IMR-90 (cell line): ENCODE measurements at regions not wholly inside any gene's neighbourhood (a gene's known extent, or its start where the extent isn't known, plus 50 kb on each side); places are given as distances from the start of the nearest gene placed in this dataset.

Experiments used
- ATAC-seq: fragments of 200-7000 bp; cut with Tn5 transposase; 2 replicates; pipeline ENCODE4 v1.9.1; 2020; ENCODE audit warnings: low read depth, mild to moderate bottlenecking, moderate library complexity
- BruUV-seq: library from RNA; stranded (reverse); fragments of 400-500 nt; replicated peaks from 2 replicates; lab custom pipeline; 2021; lab: Mats Ljungman, UMichigan
- CTCF ChIA-PET: fragments of 300-600 bp; formaldehyde crosslinking; extraction: SDS; loops from one replicate; lab custom pipeline; 2021; ENCODE audit warnings: antibody characterized with exemption; lab: Yijun Ruan, JAX
- POLR2A ChIA-PET: fragments of 300-600 bp; sonication (Branson Sonifier 250); formaldehyde crosslinking; loops from one replicate; lab custom pipeline; 2022; ENCODE audit warnings: antibody characterized with exemption; ENCODE audit not compliant: unreplicated experiment; lab: Charles Lee
- DNase-seq: peaks from one replicate; pipeline ENCODE4 v3.0.0; 2013
- H2AFZ ChIP-seq: replicated peaks from 2 replicates; pipeline ENCODE3; 2013; ENCODE audit warnings: low read length, mild to moderate bottlenecking; ENCODE audit not compliant: poor library complexity
- H2AK5ac ChIP-seq: 2 replicates; pipeline ENCODE4 v1.6.1; 2013; ENCODE audit warnings: low read depth, low read length, inconsistent platforms
- H2AK9ac ChIP-seq: replicated peaks from 2 replicates; pipeline ENCODE3; 2013; ENCODE audit warnings: mild to moderate bottlenecking, low read depth, low read length, moderate library complexity; ENCODE audit not compliant: poor library complexity
- H2BK120ac ChIP-seq: 2 replicates; pipeline ENCODE4 v1.6.1; 2013; ENCODE audit warnings: low read depth, low read length, inconsistent platforms
- H2BK15ac ChIP-seq: 3 replicates; pipeline ENCODE4 v1.6.1; 2013; ENCODE audit warnings: low read depth, low read length, inconsistent platforms
- H2BK20ac ChIP-seq: 2 replicates; pipeline ENCODE4 v1.6.1; 2013; ENCODE audit warnings: low read depth, mild to moderate bottlenecking, inconsistent platforms, low read length, moderate library complexity
- H2BK5ac ChIP-seq: 2 replicates; pipeline ENCODE4 v1.6.1; 2013; ENCODE audit warnings: mild to moderate bottlenecking, low read depth, low read length, inconsistent platforms; ENCODE audit not compliant: poor library complexity, severe bottlenecking
- H3K14ac ChIP-seq: replicated peaks from 2 replicates; pipeline ENCODE4 v1.6.1; 2013; ENCODE audit warnings: low read depth, low read length, inconsistent platforms
- H3K18ac ChIP-seq: 2 replicates; pipeline ENCODE4 v1.6.1; 2013; ENCODE audit warnings: low read depth, low read length, control low read depth
- H3K23ac ChIP-seq: 2 replicates; pipeline ENCODE4 v1.6.1; 2013; ENCODE audit warnings: low read depth, low read length, inconsistent platforms
- H3K27ac ChIP-seq: 2 replicates; pipeline ENCODE4 v1.5.1; 2013; ENCODE audit warnings: mild to moderate bottlenecking, control low read depth, low read length; ENCODE audit not compliant: insufficient read depth
- H3K27me3 ChIP-seq: 2 replicates; pipeline ENCODE4 v1.6.1; 2013; ENCODE audit warnings: low read length; ENCODE audit not compliant: control insufficient read depth, insufficient read depth
- H3K36me3 ChIP-seq: 2 replicates; pipeline ENCODE4 v1.6.1; 2013; ENCODE audit warnings: low read length, mixed read lengths; ENCODE audit not compliant: control insufficient read depth, insufficient read depth
- H3K4ac ChIP-seq: 2 replicates; pipeline ENCODE4 v1.6.1; 2013; ENCODE audit warnings: low read depth, low read length, inconsistent platforms
- H3K4me1 ChIP-seq: 2 replicates; pipeline ENCODE4 v1.6.1; 2013; ENCODE audit warnings: low read length, mixed read lengths; ENCODE audit not compliant: control insufficient read depth, insufficient read depth
- H3K4me2 ChIP-seq: 2 replicates; pipeline ENCODE4 v1.6.1; 2013; ENCODE audit warnings: low read depth, mild to moderate bottlenecking, control low read depth, low read length, moderate library complexity
- H3K4me3 ChIP-seq: 2 replicates; pipeline ENCODE4 v1.5.1; 2013; ENCODE audit warnings: low read depth, mild to moderate bottlenecking, control low read depth, low read length, moderate library complexity; ENCODE audit not compliant: insufficient read depth
- H3K56ac ChIP-seq: 2 replicates; pipeline ENCODE4 v1.6.1; 2013; ENCODE audit warnings: low read length, inconsistent platforms; ENCODE audit not compliant: insufficient read depth; ENCODE audit errors: extremely low read depth
- H3K79me1 ChIP-seq, 2 experiments: 2 replicates each; pipeline ENCODE4 v1.6.1; 2013; ENCODE audit warnings: low read length in 2 of 2, inconsistent platforms in 1 of 2, low read depth in 1 of 2
- H3K9ac ChIP-seq: 2 replicates; pipeline ENCODE4 v1.6.1; 2013; ENCODE audit warnings: low read depth, low read length, control low read depth
- H3K9me1 ChIP-seq: 2 replicates; pipeline ENCODE4 v1.6.1; 2013; ENCODE audit warnings: low read length, inconsistent platforms; ENCODE audit not compliant: insufficient read depth
- H3K9me3 ChIP-seq: 2 replicates; pipeline ENCODE4 v1.6.1; 2013; ENCODE audit warnings: low read length; ENCODE audit not compliant: control insufficient read depth, insufficient read depth
- H4K20me1 ChIP-seq: 2 replicates; pipeline ENCODE4 v1.6.1; 2013; ENCODE audit warnings: low read length, inconsistent platforms; ENCODE audit not compliant: insufficient read depth
- H4K5ac ChIP-seq: 2 replicates; pipeline ENCODE4 v1.6.1; 2013; ENCODE audit warnings: mild to moderate bottlenecking, low read depth, low read length, control low read depth
- H4K8ac ChIP-seq, 2 experiments: 2 replicates each; pipeline ENCODE4 v1.6.1; 2013; ENCODE audit warnings: low read depth in 2 of 2, low read length in 2 of 2, control low read depth in 1 of 2, inconsistent platforms in 1 of 2
- H4K91ac ChIP-seq: 2 replicates; pipeline ENCODE4 v1.6.1; 2013; ENCODE audit warnings: low read depth, low read length, inconsistent platforms; ENCODE audit not compliant: insufficient read depth
- SMC3 ChIP-seq: fragments of 150-350 bp; IDR thresholded peaks from 2 replicates; pipeline ENCODE4 v1.6.1; 2016; ENCODE audit warnings: low read depth, mild to moderate bottlenecking, antibody characterized with exemption, low read length, moderate library complexity
- WGBS, 2 experiments: methylation state at CpG; one replicate each; pipeline versions ENCODE4 v1.1.5 to v1.1.7; 2013; ENCODE audit warnings: missing lambda C conversion rate in 2 of 2; ENCODE audit not compliant: insufficient read length in 1 of 2; ENCODE audit errors: extremely low coverage in 2 of 2; 5-methylcytosine and 5-hydroxymethylcytosine counted together
- dilution Hi-C: fragments of 300-500 bp; cut with HindIII; formaldehyde crosslinking; loops from one replicate; pipeline ENCODE4 v1.14.3; 2018; ENCODE audit warnings: low sequenced_read_pairs; ENCODE audit not compliant: unreplicated experiment
- in situ Hi-C: fragments of 300-500 bp; cut with MboI; formaldehyde crosslinking; loops from 3 replicates; pipeline ENCODE4 v1.14.3; 2019; ENCODE audit warnings: low sequenced_read_pairs, inconsistent platforms, mixed read lengths
- intact Hi-C: fragments of 100-400 bp; cut with micrococcal nuclease; formaldehyde crosslinking; loops from 2 replicates; pipeline ENCODE4 v1.10.0; 2022

GRCh38 chr18:77501266-77501665, 251.6 kb downstream of the GALR1 start:
- TF ChIP-seq SMC3: no peak
- Histone ChIP-seq H2BK5ac (no peak overlapping the region), H2BK20ac (no peak overlapping the region), H4K91ac (no peak overlapping the region), H3K4me2 (no peak overlapping the region), H3K9me3 (peaks cover 23% of the 10 kb centered on the region), H2AK9ac (no peak overlapping the region), H3K36me3 (no peaks in the 10 kb centered on the region), H3K4me3 (no peak overlapping the region), H4K8ac (no peak overlapping the region), H4K5ac (no peak overlapping the region), H3K18ac (no peak overlapping the region), H2BK120ac (no peak overlapping the region), H3K4ac (no peak overlapping the region), H3K4me1 (no peaks in the 10 kb centered on the region), H3K79me1 (no peaks in the 10 kb centered on the region), H3K23ac (no peak overlapping the region), H2AK5ac (no peak overlapping the region), H2BK15ac (no peak overlapping the region), H2AFZ (no peak overlapping the region), H3K14ac (no peak overlapping the region), H3K9me1 (no peaks in the 10 kb centered on the region), H3K9ac (no peak overlapping the region), H4K20me1 (no peaks in the 10 kb centered on the region), H3K27me3 (no peaks in the 10 kb centered on the region), H3K27ac (no peak overlapping the region), H3K56ac (no peak overlapping the region)
- no CpG with 5 or more reads among the region's 2 CpGs for WGBS, 2 experiments
- BruUV-seq: no TSS peak
- intact Hi-C loops (no loop called here), in situ Hi-C loops (no loop called here), dilution Hi-C loops (no loop called here)
- no peak for DNase-seq
- ChIA-PET POLR2A (no interaction called here), CTCF (no interaction called here)
- no peak for ATAC-seq
